GM12878 (cell line): ENCODE measurements at regions not wholly inside any gene's neighbourhood (a gene's known extent, or its start where the extent isn't known, plus 50 kb on each side); places are given as distances from the start of the nearest gene placed in this dataset.

ENCODE experiments used
- BACH1 ChIP-seq: fragments of 450-650 bp; IDR thresholded peaks from 2 replicates; pipeline ENCODE4 v1.6.1; 2017; ENCODE audit warnings: mild to moderate bottlenecking, borderline replicate concordance
- FOXM1 ChIP-seq: IDR thresholded peaks from 2 replicates; pipeline ENCODE4 v1.6.1; 2012; ENCODE audit warnings: low read depth, mild to moderate bottlenecking, inconsistent platforms, low read length, moderate library complexity
- GABPA ChIP-seq: IDR thresholded peaks from 2 replicates; pipeline ENCODE4 v1.6.1; 2014; ENCODE audit warnings: antibody characterized with exemption, low read depth, mild to moderate bottlenecking, inconsistent platforms
- HDGF ChIP-seq: fragments of 450-650 bp; IDR thresholded peaks from 2 replicates; pipeline ENCODE4 v1.6.1; 2016; ENCODE audit warnings: antibody characterized with exemption
- NFIC ChIP-seq: IDR thresholded peaks from 2 replicates; pipeline ENCODE4 v1.6.1; 2012; ENCODE audit warnings: low read depth, mild to moderate bottlenecking, inconsistent platforms, low read length, moderate library complexity
- NFXL1 ChIP-seq: fragments of 450-650 bp; IDR thresholded peaks from 2 replicates; pipeline ENCODE4 v1.6.1; 2017; ENCODE audit warnings: antibody characterized with exemption, mild to moderate bottlenecking, borderline replicate concordance
- PKNOX1 ChIP-seq: fragments of 450-650 bp; IDR thresholded peaks from 2 replicates; pipeline ENCODE4 v1.6.1; 2016; ENCODE audit warnings: mild to moderate bottlenecking
- POLR2AphosphoS5 ChIP-seq: IDR thresholded peaks from 2 replicates; pipeline ENCODE4 v1.6.1; 2011; ENCODE audit warnings: mild to moderate bottlenecking, low read length, inconsistent platforms
- SREBF1 ChIP-seq: IDR thresholded peaks from 2 replicates; pipeline ENCODE4 v1.6.1; 2012; ENCODE audit warnings: mild to moderate bottlenecking, low read length
- TF ChIP-seq, protein P1 (sequence below): IDR thresholded peaks from 2 replicates; pipeline ENCODE4 v1.6.1; 2011; ENCODE audit warnings: borderline replicate concordance, low read depth, mild to moderate bottlenecking, moderate library complexity, mixed read lengths, low read length; ENCODE audit not compliant: insufficient read depth; ENCODE audit errors: extremely low read length

- TF ChIP-seq, protein P1, sequence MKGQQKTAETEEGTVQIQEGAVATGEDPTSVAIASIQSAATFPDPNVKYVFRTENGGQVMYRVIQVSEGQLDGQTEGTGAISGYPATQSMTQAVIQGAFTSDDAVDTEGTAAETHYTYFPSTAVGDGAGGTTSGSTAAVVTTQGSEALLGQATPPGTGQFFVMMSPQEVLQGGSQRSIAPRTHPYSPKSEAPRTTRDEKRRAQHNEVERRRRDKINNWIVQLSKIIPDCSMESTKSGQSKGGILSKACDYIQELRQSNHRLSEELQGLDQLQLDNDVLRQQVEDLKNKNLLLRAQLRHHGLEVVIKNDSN, result no peak
- TF ChIP-seq PKNOX1, result no peak
- TF ChIP-seq NFIC, result no peak
- TF ChIP-seq POLR2AphosphoS5, result no peak
- no peak for TF ChIP-seq HDGF
- no peak for TF ChIP-seq GABPA
- TF ChIP-seq NFXL1, result no peak
- TF ChIP-seq SREBF1, result no peak
- no peak for TF ChIP-seq BACH1
- no peak for TF ChIP-seq FOXM1
Observed at GRCh38 chr10:60446070-60446833, 56.6 kb upstream of the ANK3 start (continued).
